ENCODE measurements at regions not wholly inside any gene's neighbourhood (a gene's known extent, or its start where the extent isn't known, plus 50 kb on each side); places are given as distances from the start of the nearest gene placed in this dataset.

GRCh38 chr11:134807997-134808396, 396.0 kb upstream of the B3GAT1 start:
- TF ChIP-seq, protein P1, sequence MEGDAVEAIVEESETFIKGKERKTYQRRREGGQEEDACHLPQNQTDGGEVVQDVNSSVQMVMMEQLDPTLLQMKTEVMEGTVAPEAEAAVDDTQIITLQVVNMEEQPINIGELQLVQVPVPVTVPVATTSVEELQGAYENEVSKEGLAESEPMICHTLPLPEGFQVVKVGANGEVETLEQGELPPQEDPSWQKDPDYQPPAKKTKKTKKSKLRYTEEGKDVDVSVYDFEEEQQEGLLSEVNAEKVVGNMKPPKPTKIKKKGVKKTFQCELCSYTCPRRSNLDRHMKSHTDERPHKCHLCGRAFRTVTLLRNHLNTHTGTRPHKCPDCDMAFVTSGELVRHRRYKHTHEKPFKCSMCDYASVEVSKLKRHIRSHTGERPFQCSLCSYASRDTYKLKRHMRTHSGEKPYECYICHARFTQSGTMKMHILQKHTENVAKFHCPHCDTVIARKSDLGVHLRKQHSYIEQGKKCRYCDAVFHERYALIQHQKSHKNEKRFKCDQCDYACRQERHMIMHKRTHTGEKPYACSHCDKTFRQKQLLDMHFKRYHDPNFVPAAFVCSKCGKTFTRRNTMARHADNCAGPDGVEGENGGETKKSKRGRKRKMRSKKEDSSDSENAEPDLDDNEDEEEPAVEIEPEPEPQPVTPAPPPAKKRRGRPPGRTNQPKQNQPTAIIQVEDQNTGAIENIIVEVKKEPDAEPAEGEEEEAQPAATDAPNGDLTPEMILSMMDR (IDR thresholded peaks at IDR 0.05), result no peak
- no peak for TF ChIP-seq POLR2A (IDR thresholded peaks at IDR 0.05)

Data from uterus (tissue), 2 donors.